Caki2 (cell line): ENCODE measurements at regions not wholly inside any gene's neighbourhood (a gene's known extent, or its start where the extent isn't known, plus 50 kb on each side); places are given as distances from the start of the nearest gene placed in this dataset.
"Not testable (repeated sequence)": the region's sequence is repeated elsewhere in the genome, so short reads cannot be mapped to it uniquely, and the experiment has no call there.

Source experiments
- DNase-seq: peaks from one replicate; pipeline ENCODE4 v3.0.0-alpha.2; 2015; ENCODE audit warnings: low read depth
- in situ Hi-C: cut with HindIII; loops from 2 replicates; pipeline ENCODE4 v1.10.0; 2016; ENCODE audit warnings: low sequenced_read_pairs, low pct_unique_long_range_greater_than_20kb, mixed read lengths

DNA sequence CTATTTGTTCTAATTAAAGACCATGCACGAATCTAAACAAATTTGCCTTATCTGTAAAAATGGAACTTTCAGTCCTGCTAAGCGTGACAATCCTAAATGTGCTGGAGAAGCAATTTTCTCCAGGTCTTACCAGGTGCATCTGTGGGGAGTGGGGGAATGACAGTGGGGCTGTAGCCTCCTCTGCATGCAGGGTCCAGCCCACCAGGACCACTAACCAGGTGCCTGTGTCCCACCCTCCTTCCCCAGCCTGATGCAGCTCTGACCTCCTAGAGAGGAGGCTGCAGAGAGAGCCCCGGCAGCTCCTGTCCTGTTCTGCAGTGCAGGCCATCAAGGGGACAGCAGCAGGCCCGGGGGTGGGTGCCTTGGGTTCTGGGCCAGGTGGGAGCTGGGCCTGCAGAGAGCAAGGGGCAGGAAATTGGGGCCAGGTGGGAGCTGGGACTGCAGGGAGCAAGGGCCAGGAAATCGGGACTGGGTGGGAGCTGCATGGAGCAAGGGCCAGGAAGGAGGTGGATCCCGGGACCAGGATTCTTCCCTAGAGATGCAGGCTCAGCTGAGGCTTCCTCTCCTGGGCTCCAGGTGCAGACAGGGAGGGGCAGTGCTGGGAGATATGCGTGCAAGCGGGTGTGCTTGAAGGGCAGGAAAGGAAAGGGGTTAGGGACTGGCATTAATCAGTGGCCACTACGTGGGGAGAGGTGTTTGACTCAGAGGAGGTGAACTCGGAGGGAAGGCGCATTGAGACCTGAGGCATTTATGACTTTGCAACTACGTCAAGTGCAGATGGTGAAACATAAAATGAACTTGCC is 185.3 kb downstream of the ANKRD30B start:
- DNase-seq: no peak
- in situ Hi-C loops: no loop called here

- in situ Hi-C loops: no loop called here
- no peak for DNase-seq
These were observed 186.0 kb downstream of the ANKRD30B start for GRCh38 chr18:14933964-14934363.

DNA sequence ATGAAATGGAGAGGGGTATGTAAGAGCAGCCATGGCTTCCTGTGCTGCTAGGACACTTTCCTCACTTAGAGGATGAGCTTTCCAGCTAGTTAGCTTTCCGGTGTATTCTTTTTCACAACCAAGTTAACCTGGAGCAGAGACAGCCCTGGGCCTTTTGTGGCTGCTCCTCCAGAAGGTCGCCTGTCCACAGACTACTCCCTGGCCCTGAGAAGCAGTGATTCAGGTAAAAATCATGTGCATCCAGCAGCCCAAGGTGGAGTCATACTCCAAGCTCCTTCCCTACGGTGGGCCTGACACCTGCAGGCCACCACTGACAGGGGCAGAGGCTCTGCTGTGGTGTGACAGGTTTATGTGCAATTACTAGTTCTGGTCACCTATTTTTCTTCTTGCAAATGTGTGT is 187.2 kb downstream of the ANKRD30B start:
- in situ Hi-C loops: no loop called here
- DNase-seq: no peak

GRCh38 chr18:14936313-14936712 is 188.3 kb downstream of the ANKRD30B start:
- no peak for DNase-seq
- in situ Hi-C loops: no loop called here

DNA sequence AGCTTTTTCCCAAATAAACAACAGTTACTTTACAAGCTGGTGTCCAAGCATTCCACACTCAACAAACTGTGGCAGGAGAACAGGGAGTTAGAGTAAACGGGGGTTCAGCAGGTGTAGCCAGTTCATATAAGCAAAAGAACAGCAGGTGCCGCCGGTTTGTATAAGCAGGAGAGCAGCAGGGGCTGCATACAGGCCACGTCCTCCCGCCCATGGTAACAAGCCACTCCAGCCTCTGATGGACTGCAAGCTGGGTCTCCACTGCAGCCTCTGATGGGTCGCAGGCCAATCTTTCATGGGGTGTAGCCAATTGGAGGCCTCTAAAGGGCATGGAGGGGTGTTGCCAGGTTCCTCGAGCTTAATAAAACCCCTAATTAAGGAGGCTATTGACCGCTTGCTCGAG is 189.3 kb downstream of the ANKRD30B start:
- no peak for DNase-seq
- in situ Hi-C loops: no loop called here

DNA sequence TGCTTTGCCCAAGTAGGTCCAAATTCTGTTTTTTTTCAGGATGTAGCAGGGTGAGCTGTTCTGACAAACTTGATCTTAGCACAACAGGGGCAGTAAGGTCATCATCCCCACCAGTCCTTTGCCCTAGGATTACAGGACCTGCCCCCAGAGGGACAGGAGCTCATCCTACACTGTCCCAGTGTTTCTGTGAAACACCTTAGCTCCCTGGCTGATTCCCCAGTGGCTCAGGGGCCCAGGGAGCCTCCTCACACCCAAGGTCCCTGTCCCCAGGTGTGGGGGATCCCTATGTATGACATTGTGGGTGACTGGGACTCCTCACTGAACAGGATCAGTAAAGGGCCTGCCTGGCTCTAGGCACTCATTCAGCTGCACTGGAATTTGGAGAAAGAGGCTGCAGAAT is 191.2 kb downstream of the ANKRD30B start:
- in situ Hi-C loops: no loop called here
- DNase-seq: no peak

GRCh38 chr18:14940106-14940505 is 192.1 kb downstream of the ANKRD30B start:
- DNase-seq, in situ Hi-C loops: not testable (repeated sequence)

DNA sequence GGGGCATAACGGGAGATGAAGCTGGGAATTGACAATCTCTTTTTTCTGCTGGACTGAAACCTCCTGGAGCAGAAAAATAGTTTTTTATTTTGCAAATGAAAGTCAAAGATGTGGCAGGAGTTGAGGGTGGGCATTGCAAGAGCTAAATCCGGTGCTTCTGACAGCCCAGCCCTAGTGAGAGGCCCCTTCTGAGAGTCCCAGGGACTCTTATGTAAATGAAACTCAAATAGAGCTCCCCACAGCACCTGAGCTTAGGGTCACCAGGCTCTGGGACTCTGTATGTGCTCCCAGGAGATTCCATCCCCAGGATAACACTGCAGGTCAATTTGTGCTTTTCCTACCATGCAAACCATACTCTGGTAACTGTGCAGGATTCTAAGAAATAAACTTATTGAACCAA is 192.8 kb downstream of the ANKRD30B start:
- in situ Hi-C loops: no loop called here
- no peak for DNase-seq

DNA sequence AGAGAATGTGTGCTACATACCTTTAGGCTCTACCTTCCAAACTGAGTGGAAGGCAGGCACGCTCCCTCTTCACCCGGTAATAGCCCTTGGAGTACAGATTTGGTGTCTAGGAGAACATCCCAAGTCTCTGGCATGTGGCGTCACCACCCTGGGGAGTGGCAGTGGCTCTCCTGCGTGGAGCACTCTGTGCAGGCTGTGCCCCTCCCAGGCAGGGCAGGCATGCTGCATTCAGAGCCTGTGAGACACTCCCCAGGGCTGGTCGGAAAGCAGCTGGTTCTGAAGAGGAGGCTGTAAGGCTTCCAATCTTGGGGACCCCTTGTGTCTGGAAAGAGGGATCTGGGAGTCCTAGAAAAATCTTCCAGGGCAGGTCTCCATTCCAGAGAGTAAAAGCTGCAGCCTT is 193.3 kb downstream of the ANKRD30B start:
- in situ Hi-C loops: no loop called here
- no peak for DNase-seq

DNA sequence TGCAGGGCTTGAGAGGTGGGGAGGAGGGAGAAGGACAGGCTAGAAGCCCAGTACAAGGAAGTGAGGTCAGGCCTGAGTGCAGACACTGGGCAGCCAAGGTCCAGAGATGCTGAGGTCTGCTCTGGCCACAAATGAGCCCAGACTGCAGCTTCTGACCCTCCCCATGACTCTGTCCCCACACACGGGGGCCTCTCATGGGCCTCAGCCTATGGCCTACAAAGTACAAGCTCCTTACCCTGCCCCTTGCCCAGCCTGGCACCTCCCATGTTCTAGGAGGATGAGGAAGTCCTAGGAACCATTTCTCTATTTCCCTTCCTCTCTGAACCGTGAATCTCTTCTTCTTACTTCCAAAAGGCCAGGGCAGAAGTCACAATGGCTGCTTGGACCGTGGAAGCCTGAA is 193.8 kb downstream of the ANKRD30B start:
- DNase-seq: no peak
- in situ Hi-C loops: no loop called here

GRCh38 chr18:14942275-14942674 is 194.3 kb downstream of the ANKRD30B start:
- in situ Hi-C loops: no loop called here
- DNase-seq: no peak

DNA sequence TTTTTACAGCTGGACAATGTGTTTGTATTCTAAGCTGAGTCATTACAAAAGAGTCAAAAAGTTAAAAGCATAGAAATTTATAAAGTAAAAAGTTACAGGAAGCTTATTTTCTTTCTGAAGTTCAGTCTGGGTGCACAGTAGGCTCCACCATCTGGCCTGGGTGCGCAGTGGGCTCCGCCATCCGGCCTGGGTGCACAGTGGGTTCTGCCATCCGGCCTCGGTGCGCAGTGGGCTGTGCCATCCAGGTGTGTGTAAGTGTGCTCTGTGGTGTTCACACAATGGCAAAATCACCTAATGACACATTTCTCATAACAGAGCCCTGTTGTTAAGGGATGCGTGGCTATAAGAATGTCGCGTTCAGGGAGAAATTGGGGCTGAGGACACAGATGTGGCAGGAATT is 195.5 kb downstream of the ANKRD30B start:
- in situ Hi-C loops: no loop called here
- DNase-seq: no peak

GRCh38 chr18:14943967-14944636 is 196.1 kb downstream of the ANKRD30B start:
- no peak for DNase-seq
- in situ Hi-C loops: no loop called here

- in situ Hi-C loops: no loop called here
- DNase-seq: no peak
These were observed 196.9 kb downstream of the ANKRD30B start for GRCh38 chr18:14944838-14945237.

DNA sequence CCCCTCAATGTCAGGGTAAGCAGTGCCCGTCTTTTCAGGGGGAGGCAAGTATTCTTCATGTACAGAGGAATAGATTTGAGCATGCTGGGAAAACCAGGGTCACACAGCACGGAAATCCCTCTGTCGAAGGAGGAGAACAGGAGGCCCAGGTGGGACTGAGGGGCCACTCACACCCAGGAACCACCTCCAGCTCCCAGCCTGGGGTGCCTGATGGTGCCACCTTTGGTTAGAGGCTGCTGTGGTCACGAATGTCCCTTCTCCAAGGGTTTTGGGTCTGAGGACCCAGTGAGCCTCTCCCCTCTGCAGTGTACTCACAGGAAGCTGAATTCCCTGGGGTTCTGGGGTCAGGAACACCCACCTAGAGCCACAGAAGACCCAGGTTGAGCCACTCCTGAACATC is 197.3 kb downstream of the ANKRD30B start:
- no peak for DNase-seq
- in situ Hi-C loops: no loop called here

DNA sequence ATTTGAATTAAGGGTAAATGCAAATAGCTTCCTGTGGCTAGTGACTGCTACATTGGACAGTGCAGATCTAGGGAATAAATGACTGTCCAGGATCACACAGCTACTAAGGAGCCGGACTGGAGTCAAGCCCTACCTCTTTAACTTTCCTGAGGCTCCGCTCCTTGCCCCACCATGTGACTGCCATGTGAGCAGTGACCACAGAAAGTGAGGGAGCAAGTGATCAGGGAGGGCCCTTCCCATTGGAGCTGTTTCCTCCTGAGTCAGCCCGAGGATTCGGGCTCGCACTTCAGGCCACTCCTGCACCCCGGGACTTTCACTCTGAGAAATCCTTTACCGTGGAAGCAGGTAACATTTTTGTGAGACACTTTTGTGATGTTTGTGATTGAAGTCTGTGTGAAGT is 198.0 kb downstream of the ANKRD30B start:
- DNase-seq: no peak
- in situ Hi-C loops: no loop called here

GRCh38 chr18:14946741-14947470 is 198.9 kb downstream of the ANKRD30B start:
- in situ Hi-C loops: not testable (repeated sequence)

DNA sequence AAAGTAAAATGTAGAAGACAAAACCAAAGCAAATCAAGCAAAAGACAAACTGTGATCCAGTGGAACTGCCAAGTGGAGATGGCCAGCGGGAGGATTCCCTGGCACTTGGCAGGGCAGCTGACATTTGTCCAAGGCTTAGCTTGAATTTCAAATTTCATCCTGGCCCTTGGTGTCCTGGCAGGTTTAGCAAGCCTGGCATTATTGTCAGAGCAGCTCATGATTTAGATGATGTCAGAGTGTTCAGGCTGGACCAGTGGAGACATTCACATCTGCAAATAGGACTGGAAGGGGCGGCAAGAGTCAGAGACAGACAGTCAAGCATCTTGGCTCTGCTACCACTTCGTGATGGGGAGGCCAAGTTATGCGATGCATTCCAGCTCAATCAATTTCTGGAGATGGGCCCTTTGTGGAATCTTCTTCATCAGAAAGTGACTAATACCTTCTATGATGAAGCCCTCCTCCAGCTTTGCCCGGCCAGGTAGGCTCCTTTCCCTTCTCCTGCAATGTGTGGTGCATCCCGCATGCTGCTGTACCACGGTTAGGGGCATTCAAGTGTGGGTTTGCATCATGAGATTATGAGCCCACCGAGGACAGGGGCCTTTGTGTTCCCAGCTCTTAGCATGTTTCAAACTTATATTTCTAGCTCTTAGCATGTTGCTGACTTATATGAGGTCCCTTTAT is 199.7 kb downstream of the ANKRD30B start:
- in situ Hi-C loops: no loop called here

More at GRCh38 chr18:14946741-14947470, 198.9 kb downstream of the ANKRD30B start:
- DNase-seq: not testable (repeated sequence)

DNA sequence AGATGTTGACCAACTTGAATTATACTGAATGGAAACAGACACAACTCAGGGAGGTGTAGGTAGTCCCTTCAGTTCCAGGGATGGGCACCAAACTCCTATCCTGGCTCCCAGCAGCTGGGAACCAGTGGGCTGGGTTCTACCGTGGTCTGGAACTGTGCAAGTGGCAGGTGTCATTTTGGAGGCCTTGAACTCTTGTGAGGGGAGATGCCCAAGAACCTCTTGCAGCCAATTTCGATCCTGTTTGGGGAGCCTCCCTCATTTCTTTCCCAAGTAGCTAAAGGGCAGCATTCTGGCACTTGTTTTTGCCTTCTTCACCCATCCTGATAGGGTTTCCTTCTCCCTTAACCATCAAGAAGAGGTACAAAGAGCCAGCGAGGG is 200.2 kb downstream of the ANKRD30B start:
- in situ Hi-C loops: no loop called here
- DNase-seq: no peak

More for the DNA sequence above, 199.7 kb downstream of the ANKRD30B start:
- DNase-seq: no peak
